22Rv1 (cell line): ENCODE measurements at regions not wholly inside any gene's neighbourhood (a gene's known extent, or its start where the extent isn't known, plus 50 kb on each side); places are given as distances from the start of the nearest gene placed in this dataset.

Experiments
- ZFX ChIP-seq: fragments of 450-650 bp; IDR thresholded peaks from 2 replicates; pipeline ENCODE4 v1.6.1; 2017; ENCODE audit warnings: antibody characterized with exemption, borderline replicate concordance
- TF ChIP-seq, protein P1 (sequence below): fragments of 450-650 bp; IDR thresholded peaks from 2 replicates; pipeline ENCODE4 v1.5.1; 2017; ENCODE audit warnings: mild to moderate bottlenecking

GRCh38 chr13:83219832-83220231 lies 662.4 kb downstream of the SLITRK1 start:
- TF ChIP-seq ZFX, result no peak
- TF ChIP-seq, protein P1, sequence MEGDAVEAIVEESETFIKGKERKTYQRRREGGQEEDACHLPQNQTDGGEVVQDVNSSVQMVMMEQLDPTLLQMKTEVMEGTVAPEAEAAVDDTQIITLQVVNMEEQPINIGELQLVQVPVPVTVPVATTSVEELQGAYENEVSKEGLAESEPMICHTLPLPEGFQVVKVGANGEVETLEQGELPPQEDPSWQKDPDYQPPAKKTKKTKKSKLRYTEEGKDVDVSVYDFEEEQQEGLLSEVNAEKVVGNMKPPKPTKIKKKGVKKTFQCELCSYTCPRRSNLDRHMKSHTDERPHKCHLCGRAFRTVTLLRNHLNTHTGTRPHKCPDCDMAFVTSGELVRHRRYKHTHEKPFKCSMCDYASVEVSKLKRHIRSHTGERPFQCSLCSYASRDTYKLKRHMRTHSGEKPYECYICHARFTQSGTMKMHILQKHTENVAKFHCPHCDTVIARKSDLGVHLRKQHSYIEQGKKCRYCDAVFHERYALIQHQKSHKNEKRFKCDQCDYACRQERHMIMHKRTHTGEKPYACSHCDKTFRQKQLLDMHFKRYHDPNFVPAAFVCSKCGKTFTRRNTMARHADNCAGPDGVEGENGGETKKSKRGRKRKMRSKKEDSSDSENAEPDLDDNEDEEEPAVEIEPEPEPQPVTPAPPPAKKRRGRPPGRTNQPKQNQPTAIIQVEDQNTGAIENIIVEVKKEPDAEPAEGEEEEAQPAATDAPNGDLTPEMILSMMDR, result no peak
